NCI-H2081 (cell line): ENCODE measurements at regions not wholly inside any gene's neighbourhood (a gene's known extent, or its start where the extent isn't known, plus 50 kb on each side); places are given as distances from the start of the nearest gene placed in this dataset.
"Not testable (repeated sequence)": the region's sequence is repeated elsewhere in the genome, so short reads cannot be mapped to it uniquely, and the experiment has no call there.

ENCODE experiments used
- DNase-seq, 2 experiments: peaks; one replicate each; lab custom pipeline; 2025; lab: John Stamatoyannopoulos, UW

- no peak for DNase-seq
Measured at GRCh38 chr10:81248886-81249285, 626.1 kb upstream of the NRG3 start.

GRCh38 chr10:81251457-81252115, 623.4 kb upstream of the NRG3 start:
- no peak for DNase-seq

GRCh38 chr10:81264991-81265390, 610.0 kb upstream of the NRG3 start:
- DNase-seq, result not testable (repeated sequence)

GRCh38 chr10:81270051-81270450, 604.9 kb upstream of the NRG3 start:
- DNase-seq, result no peak

- no peak for DNase-seq
Measured at GRCh38 chr10:81280497-81281479, 594.2 kb upstream of the NRG3 start.

GRCh38 chr10:81288544-81288943, 586.5 kb upstream of the NRG3 start:
- DNase-seq, result no peak

GRCh38 chr10:81297292-81297691, 577.7 kb upstream of the NRG3 start:
- DNase-seq, result no peak

- DNase-seq, result no peak
Measured at GRCh38 chr10:81303656-81304055, 571.3 kb upstream of the NRG3 start.

- no peak for DNase-seq
Measured at GRCh38 chr10:81306971-81307782, 567.8 kb upstream of the NRG3 start.

- DNase-seq, result no peak
Measured at GRCh38 chr10:81309041-81309552, 565.9 kb upstream of the NRG3 start.

- DNase-seq, result no peak
Measured at GRCh38 chr10:81314471-81314870, 560.5 kb upstream of the NRG3 start.

- DNase-seq, result no peak
Measured at GRCh38 chr10:81315026-81315425, 560.0 kb upstream of the NRG3 start.

GRCh38 chr10:81348003-81348402, 527.0 kb upstream of the NRG3 start:
- no peak for DNase-seq

- no peak for DNase-seq
Measured at GRCh38 chr10:81367132-81367531, 507.9 kb upstream of the NRG3 start.

GRCh38 chr10:81386817-81387216, 488.2 kb upstream of the NRG3 start:
- DNase-seq, result no peak

- DNase-seq, result no peak
Measured at GRCh38 chr10:81403451-81403850, 471.5 kb upstream of the NRG3 start.

GRCh38 chr10:81405399-81405798, 469.6 kb upstream of the NRG3 start:
- DNase-seq, result no peak

GRCh38 chr10:81414038-81414437, 461.0 kb upstream of the NRG3 start:
- no peak for DNase-seq

- DNase-seq, result no peak
Measured at GRCh38 chr10:81426722-81427121, 448.3 kb upstream of the NRG3 start.

- DNase-seq, result no peak
Measured at GRCh38 chr10:81428456-81429134, 446.4 kb upstream of the NRG3 start.

GRCh38 chr10:81439445-81439844, 435.5 kb upstream of the NRG3 start:
- no peak for DNase-seq

- not testable (repeated sequence) for DNase-seq
Measured at GRCh38 chr10:81441624-81442023, 433.4 kb upstream of the NRG3 start.
